ENCODE measurements at regions not wholly inside any gene's neighbourhood (a gene's known extent, or its start where the extent isn't known, plus 50 kb on each side); places are given as distances from the start of the nearest gene placed in this dataset.

GRCh38 chr11:45354976-45355705 lies 69.0 kb upstream of the SYT13 start:
- peak; percentile 93 for DNase-seq (ENCODE audit: low spot score)

GRCh38 chr11:45348729-45349128 lies 62.6 kb upstream of the SYT13 start:
- DNase-seq (ENCODE audit: low spot score), result no peak

GRCh38 chr11:45347348-45348082 lies 61.4 kb upstream of the SYT13 start:
- DNase-seq (ENCODE audit: low spot score), result no peak

- DNase-seq (ENCODE audit: low spot score), result no peak
Observed at GRCh38 chr11:45345491-45345890, 59.4 kb upstream of the SYT13 start.

GRCh38 chr11:45344028-45344427 lies 57.9 kb upstream of the SYT13 start:
- DNase-seq (ENCODE audit: low spot score), result no peak

GRCh38 chr11:45343444-45343843 lies 57.3 kb upstream of the SYT13 start:
- DNase-seq (ENCODE audit: low spot score), result no peak

- no peak for DNase-seq (ENCODE audit: low spot score)
Observed at GRCh38 chr11:45341372-45341771, 55.2 kb upstream of the SYT13 start.

GRCh38 chr11:45339729-45340519 lies 53.8 kb upstream of the SYT13 start:
- peak; percentile 95 for DNase-seq (ENCODE audit: low spot score)

GRCh38 chr11:45337583-45338360 lies 51.6 kb upstream of the SYT13 start:
- no peak for DNase-seq (ENCODE audit: low spot score)

- DNase-seq (ENCODE audit: low spot score), result no peak
Observed at GRCh38 chr11:45336136-45336535, 50.0 kb upstream of the SYT13 start.

Data from mucosa of gallbladder (tissue), 1 donor.